OCI-LY7 (cell line): ENCODE measurements at regions not wholly inside any gene's neighbourhood (a gene's known extent, or its start where the extent isn't known, plus 50 kb on each side); places are given as distances from the start of the nearest gene placed in this dataset.

Experiments
- BruUV-seq: library from RNA; stranded (reverse); fragments of 400-500 nt; replicated peaks from 2 replicates; lab custom pipeline; 2021; lab: Mats Ljungman, UMichigan
- CTCF ChIA-PET: fragments of 300-600 bp; sonication (Branson Sonifier 250); formaldehyde crosslinking; loops from one replicate; lab custom pipeline; 2022; ENCODE audit warnings: antibody characterized with exemption; ENCODE audit not compliant: unreplicated experiment; lab: Charles Lee
- POLR2A ChIA-PET: fragments of 300-600 bp; sonication (Branson Sonifier 250); formaldehyde crosslinking; loops from one replicate; lab custom pipeline; 2022; ENCODE audit warnings: antibody characterized with exemption; lab: Charles Lee
- DNase-seq: peaks from one replicate; pipeline ENCODE4 v3.0.0-alpha.2; 2015; ENCODE audit warnings: low spot score
- H2AFZ ChIP-seq: fragments of 200-600 bp; sonication (generic), shearing (Covaris generic); 2 replicates; pipeline ENCODE4 v1.6.1; 2014; ENCODE audit warnings: mild to moderate bottlenecking, antibody characterized with exemption, low read length, moderate library complexity
- H3K27ac ChIP-seq: fragments of 200-600 bp; sonication (generic); 2 replicates; pipeline ENCODE4 v1.5.1; 2014; ENCODE audit warnings: mixed run types, low read depth, mild to moderate bottlenecking, moderate library complexity, low read length, inconsistent platforms; ENCODE audit not compliant: poor library complexity, severe bottlenecking
- H3K36me3 ChIP-seq: fragments of 200-600 bp; sonication (generic); 2 replicates; pipeline ENCODE4 v1.6.1; 2014; ENCODE audit warnings: mild to moderate bottlenecking, antibody characterized with exemption, low read length, moderate library complexity, mixed read lengths; ENCODE audit not compliant: insufficient read depth
- H3K4me1 ChIP-seq: fragments of 200-600 bp; sonication (generic); 2 replicates; pipeline ENCODE4 v1.5.1; 2014; ENCODE audit warnings: mild to moderate bottlenecking, low read length; ENCODE audit not compliant: insufficient read depth, poor library complexity, severe bottlenecking
- H3K4me2 ChIP-seq: fragments of 200-600 bp; sonication (generic); 2 replicates; pipeline ENCODE4 v1.6.1; 2014; ENCODE audit warnings: mild to moderate bottlenecking, low read length
- H3K4me3 ChIP-seq: fragments of 200-600 bp; sonication (generic); 2 replicates; pipeline ENCODE4 v1.5.1; 2014; ENCODE audit warnings: mild to moderate bottlenecking, low read depth, low read length; ENCODE audit not compliant: poor library complexity, severe bottlenecking
- H3K79me2 ChIP-seq: fragments of 200-600 bp; sonication (generic); 2 replicates; pipeline ENCODE4 v1.6.1; 2016; ENCODE audit warnings: low read depth, mild to moderate bottlenecking, low read length, moderate library complexity, mixed read lengths; ENCODE audit not compliant: insufficient read depth
- H3K9me2 ChIP-seq: fragments of 200-600 bp; sonication (generic); 2 replicates; pipeline ENCODE4 v1.6.1; 2016; ENCODE audit warnings: mild to moderate bottlenecking, low read length, mixed read lengths; ENCODE audit not compliant: insufficient read depth
- H3K9me3 ChIP-seq: fragments of 200-600 bp; sonication (generic); 2 replicates; pipeline ENCODE4 v1.6.1; 2014; ENCODE audit warnings: mild to moderate bottlenecking, mixed run types, low read length, mixed read lengths
- H4K20me1 ChIP-seq: fragments of 200-600 bp; sonication (generic); 2 replicates; pipeline ENCODE4 v1.6.1; 2014; ENCODE audit warnings: mild to moderate bottlenecking, antibody characterized with exemption, low read length, moderate library complexity, mixed read lengths; ENCODE audit not compliant: insufficient read depth
- CTCF ChIP-seq: fragments of 200-600 bp; sonication (generic); conservative IDR thresholded peaks from 2 replicates; pipeline ENCODE4 v1.5.1; 2014; ENCODE audit warnings: mild to moderate bottlenecking, antibody characterized with exemption, low read length, moderate library complexity, mixed read lengths
- EZH2phosphoT487 ChIP-seq: fragments of 200-600 bp; sonication (generic); IDR thresholded peaks from 2 replicates; pipeline ENCODE4 v1.6.1; 2018; ENCODE audit warnings: low read depth, borderline replicate concordance, mild to moderate bottlenecking, mixed run types, antibody characterized with exemption, low read length, moderate library complexity, mixed read lengths
- intact Hi-C: fragments of 100-400 bp; cut with micrococcal nuclease; formaldehyde crosslinking; loops from one replicate; pipeline ENCODE4 v1.10.0; 2022; ENCODE audit not compliant: unreplicated experiment

- Histone ChIP-seq H3K4me3 (no peak overlapping the region), H4K20me1 (no peaks in the 10 kb centered on the region), H3K9me3 (no peaks in the 10 kb centered on the region), H3K36me3 (no peaks in the 10 kb centered on the region), H3K79me2 (no peaks in the 10 kb centered on the region), H2AFZ (no peak overlapping the region), H3K9me2 (no peaks in the 10 kb centered on the region), H3K27ac (no peak overlapping the region), H3K4me1 (no peaks in the 10 kb centered on the region), H3K4me2 (no peak overlapping the region)
- ChIA-PET CTCF (no interaction called here), POLR2A (no interaction called here)
- BruUV-seq: no TSS peak
- no peak for DNase-seq
- no peak for TF ChIP-seq EZH2phosphoT487
- TF ChIP-seq CTCF: no peak
- intact Hi-C loops: no loop called here
Measured at GRCh38 chr14:104428333-104428851, 151.2 kb upstream of the C14orf180 start.

- BruUV-seq: no TSS peak
- Histone ChIP-seq H2AFZ (no peak overlapping the region), H3K4me3 (no peak overlapping the region), H3K4me2 (no peak overlapping the region), H3K79me2 (no peaks in the 10 kb centered on the region), H3K36me3 (no peaks in the 10 kb centered on the region), H3K27ac (no peak overlapping the region), H3K4me1 (no peaks in the 10 kb centered on the region), H3K9me2 (no peaks in the 10 kb centered on the region), H4K20me1 (no peaks in the 10 kb centered on the region), H3K9me3 (no peaks in the 10 kb centered on the region)
- no peak for DNase-seq
- CTCF ChIA-PET: no interaction called here
- POLR2A ChIA-PET: no interaction called here
- TF ChIP-seq CTCF: no peak
- intact Hi-C loops: no loop called here
Measured at GRCh38 chr14:104428860-104429259, 150.7 kb upstream of the C14orf180 start.

- no peak for TF ChIP-seq CTCF
- TF ChIP-seq EZH2phosphoT487: no peak
- no peak for DNase-seq
- no peaks in the 10 kb centered on the region for H4K20me1 ChIP-seq
- no peak overlapping the region for H3K27ac ChIP-seq
- no peaks in the 10 kb centered on the region for H3K9me2 ChIP-seq
- CTCF ChIA-PET: no interaction called here
- no peaks in the 10 kb centered on the region for H3K79me2 ChIP-seq
- no peaks in the 10 kb centered on the region for H3K36me3 ChIP-seq
- POLR2A ChIA-PET: no interaction called here
- intact Hi-C loops: no loop called here
- H3K4me2 ChIP-seq: no peak overlapping the region
- H3K9me3 ChIP-seq: no peaks in the 10 kb centered on the region
- H3K4me3 ChIP-seq: no peak overlapping the region
- no peak overlapping the region for H2AFZ ChIP-seq
- no TSS peak for BruUV-seq
- H3K4me1 ChIP-seq: no peaks in the 10 kb centered on the region
Measured at GRCh38 chr14:104429291-104429861, 150.2 kb upstream of the C14orf180 start.
